Neural progenitor cell (in vitro differentiated cells): ENCODE measurements at regions not wholly inside any gene's neighbourhood (a gene's known extent, or its start where the extent isn't known, plus 50 kb on each side); places are given as distances from the start of the nearest gene placed in this dataset.

Experiments
- EZH2 ChIP-seq: fragments of 200-600 bp; sonication (generic); IDR thresholded peaks from 2 replicates; pipeline ENCODE4 v1.6.1; 2017; ENCODE audit warnings: antibody characterized with exemption, mild to moderate bottlenecking, moderate library complexity
- EZH2phosphoT487 ChIP-seq: fragments of 200-600 bp; sonication (generic); IDR thresholded peaks from 2 replicates; pipeline ENCODE4 v1.6.1; 2017; ENCODE audit warnings: antibody characterized with exemption
- TF ChIP-seq, protein P1 (sequence below): fragments of 200-600 bp; sonication (generic); IDR thresholded peaks from 2 replicates; pipeline ENCODE4 v1.5.1; 2017; ENCODE audit warnings: antibody characterized with exemption, mild to moderate bottlenecking

DNA sequence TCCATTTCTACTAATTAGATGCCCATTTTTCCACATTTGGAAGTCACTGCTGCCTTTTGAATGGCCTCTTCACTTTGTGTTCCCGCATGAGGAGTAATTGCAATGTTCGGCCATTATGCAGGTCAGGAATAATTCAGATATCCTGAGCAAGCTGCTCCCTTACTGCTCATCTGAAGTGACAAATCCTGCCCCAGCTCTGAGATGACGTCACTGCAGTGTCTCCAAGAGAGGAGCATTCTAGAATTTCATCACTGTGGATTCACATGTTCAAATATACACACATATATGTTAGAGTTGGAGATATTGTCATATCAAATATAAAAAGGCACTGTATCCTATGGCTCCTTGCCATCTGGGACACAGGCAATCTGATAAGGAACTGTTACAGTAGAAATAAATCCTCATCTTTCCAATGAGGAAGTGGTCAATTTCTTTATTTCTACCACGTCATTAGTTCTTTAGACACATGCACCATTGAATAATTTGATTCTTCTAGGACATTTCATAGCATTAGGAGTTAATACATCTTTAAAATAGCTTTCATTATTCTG lies 706.9 kb upstream of the TENM3 start:
- TF ChIP-seq, protein P1, sequence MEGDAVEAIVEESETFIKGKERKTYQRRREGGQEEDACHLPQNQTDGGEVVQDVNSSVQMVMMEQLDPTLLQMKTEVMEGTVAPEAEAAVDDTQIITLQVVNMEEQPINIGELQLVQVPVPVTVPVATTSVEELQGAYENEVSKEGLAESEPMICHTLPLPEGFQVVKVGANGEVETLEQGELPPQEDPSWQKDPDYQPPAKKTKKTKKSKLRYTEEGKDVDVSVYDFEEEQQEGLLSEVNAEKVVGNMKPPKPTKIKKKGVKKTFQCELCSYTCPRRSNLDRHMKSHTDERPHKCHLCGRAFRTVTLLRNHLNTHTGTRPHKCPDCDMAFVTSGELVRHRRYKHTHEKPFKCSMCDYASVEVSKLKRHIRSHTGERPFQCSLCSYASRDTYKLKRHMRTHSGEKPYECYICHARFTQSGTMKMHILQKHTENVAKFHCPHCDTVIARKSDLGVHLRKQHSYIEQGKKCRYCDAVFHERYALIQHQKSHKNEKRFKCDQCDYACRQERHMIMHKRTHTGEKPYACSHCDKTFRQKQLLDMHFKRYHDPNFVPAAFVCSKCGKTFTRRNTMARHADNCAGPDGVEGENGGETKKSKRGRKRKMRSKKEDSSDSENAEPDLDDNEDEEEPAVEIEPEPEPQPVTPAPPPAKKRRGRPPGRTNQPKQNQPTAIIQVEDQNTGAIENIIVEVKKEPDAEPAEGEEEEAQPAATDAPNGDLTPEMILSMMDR, result no peak
- TF ChIP-seq EZH2 (no peak), EZH2phosphoT487 (no peak)
